ENCODE measurements at regions not wholly inside any gene's neighbourhood (a gene's known extent, or its start where the extent isn't known, plus 50 kb on each side); places are given as distances from the start of the nearest gene placed in this dataset.

GRCh38 chr6:43910638-43911353, 140.8 kb downstream of the VEGFA start:
- 32 to 61% methylated on average over 6 of the region's 6 CpGs for WGBS, 2 donors
- no peak for TF ChIP-seq POLR2A (IDR thresholded peaks at IDR 0.05)
- TF ChIP-seq, protein P1, sequence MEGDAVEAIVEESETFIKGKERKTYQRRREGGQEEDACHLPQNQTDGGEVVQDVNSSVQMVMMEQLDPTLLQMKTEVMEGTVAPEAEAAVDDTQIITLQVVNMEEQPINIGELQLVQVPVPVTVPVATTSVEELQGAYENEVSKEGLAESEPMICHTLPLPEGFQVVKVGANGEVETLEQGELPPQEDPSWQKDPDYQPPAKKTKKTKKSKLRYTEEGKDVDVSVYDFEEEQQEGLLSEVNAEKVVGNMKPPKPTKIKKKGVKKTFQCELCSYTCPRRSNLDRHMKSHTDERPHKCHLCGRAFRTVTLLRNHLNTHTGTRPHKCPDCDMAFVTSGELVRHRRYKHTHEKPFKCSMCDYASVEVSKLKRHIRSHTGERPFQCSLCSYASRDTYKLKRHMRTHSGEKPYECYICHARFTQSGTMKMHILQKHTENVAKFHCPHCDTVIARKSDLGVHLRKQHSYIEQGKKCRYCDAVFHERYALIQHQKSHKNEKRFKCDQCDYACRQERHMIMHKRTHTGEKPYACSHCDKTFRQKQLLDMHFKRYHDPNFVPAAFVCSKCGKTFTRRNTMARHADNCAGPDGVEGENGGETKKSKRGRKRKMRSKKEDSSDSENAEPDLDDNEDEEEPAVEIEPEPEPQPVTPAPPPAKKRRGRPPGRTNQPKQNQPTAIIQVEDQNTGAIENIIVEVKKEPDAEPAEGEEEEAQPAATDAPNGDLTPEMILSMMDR (IDR thresholded peaks at IDR 0.05): no peak
- peaks cover 0 to 8% (median 0%) of the 10 kb centered on the region in 4 donors for H3K27me3 ChIP-seq
- no peak for DNase-seq
- H3K27ac ChIP-seq: no peak overlapping the region
- H3K36me3 ChIP-seq: no peaks in the 10 kb centered on the region
- intact Hi-C loops (cut with DNase I): no loop called here
- H3K4me3 ChIP-seq: no peak overlapping the region
- H3K9me3 ChIP-seq: no peaks in the 10 kb centered on the region
- H3K4me1 ChIP-seq: peaks cover 0 to 3% (median 0%) of the 10 kb centered on the region in 3 donors

GRCh38 chr6:43910149-43910637, 140.2 kb downstream of the VEGFA start:
- 96 to 100% methylated on average over 1 of the region's 1 CpG for WGBS, 2 donors
- TF ChIP-seq POLR2A (IDR thresholded peaks at IDR 0.05): no peak
- TF ChIP-seq, protein P1 (IDR thresholded peaks at IDR 0.05): no peak
- no peaks in the 10 kb centered on the region for H3K9me3 ChIP-seq

GRCh38 chr6:43909474-43910148, 139.6 kb downstream of the VEGFA start:
- intact Hi-C loops (cut with DNase I): no loop called here
- DNase-seq: no peak
- no peaks in the 10 kb centered on the region for H3K9me3 ChIP-seq
- 86 to 96% methylated on average over 4 to 5 of the region's 7 CpGs for WGBS, 2 donors
- TF ChIP-seq POLR2A (IDR thresholded peaks at IDR 0.05): no peak
- TF ChIP-seq, protein P1 (IDR thresholded peaks at IDR 0.05): no peak
- no peak overlapping the region for H3K27ac ChIP-seq
- H3K36me3 ChIP-seq: no peaks in the 10 kb centered on the region
- peaks cover 0 to 3% (median 0%) of the 10 kb centered on the region in 3 donors for H3K4me1 ChIP-seq
- H3K4me3 ChIP-seq: no peak overlapping the region
- H3K27me3 ChIP-seq: peaks cover 0 to 8% (median 0%) of the 10 kb centered on the region in 4 donors

More at GRCh38 chr6:43910149-43910637, 140.2 kb downstream of the VEGFA start:
- no peak for DNase-seq
- Histone ChIP-seq H3K4me1 (peaks cover 0 to 3% (median 0%) of the 10 kb centered on the region in 3 donors), H3K27me3 (peaks cover 0 to 8% (median 0%) of the 10 kb centered on the region in 4 donors), H3K4me3 (no peak overlapping the region), H3K27ac (no peak overlapping the region), H3K36me3 (no peaks in the 10 kb centered on the region)
- intact Hi-C loops (cut with DNase I): no loop called here

- H3K36me3 ChIP-seq: no peaks in the 10 kb centered on the region
- TF ChIP-seq, protein P1 (IDR thresholded peaks at IDR 0.05): no peak
- no peak for TF ChIP-seq POLR2A (IDR thresholded peaks at IDR 0.05)
- intact Hi-C loops (cut with DNase I): no loop called here
- whole genome bisulfite sequencing, 2 donors: 65 to 79% methylated on average over 3 to 4 of the region's 4 CpGs
- H3K27ac ChIP-seq: no peak overlapping the region
- peaks cover 0 to 3% (median 0%) of the 10 kb centered on the region in 3 donors for H3K4me1 ChIP-seq
- no peak overlapping the region for H3K4me3 ChIP-seq
- DNase-seq: no peak
- H3K9me3 ChIP-seq: no peaks in the 10 kb centered on the region
- peaks cover 0 to 8% (median 0%) of the 10 kb centered on the region in 4 donors for H3K27me3 ChIP-seq
Observed at GRCh38 chr6:43907789-43908472, 137.9 kb downstream of the VEGFA start.

All from esophagus squamous epithelium (tissue), 5 donors.